GM21528 (cell line): ENCODE measurements at regions not wholly inside any gene's neighbourhood (a gene's known extent, or its start where the extent isn't known, plus 50 kb on each side); places are given as distances from the start of the nearest gene placed in this dataset.

Experiments used
- ATAC-seq: cut with Tn5 transposase; IDR thresholded peaks from one replicate; pipeline ENCODE4 v1.9.1; 2021; ENCODE audit warnings: mild to moderate bottlenecking, moderate library complexity; ENCODE audit not compliant: unreplicated experiment, low FRiP score

- no peak for ATAC-seq
These were observed 178.2 kb upstream of the CRY1 start for GRCh38 chr12:107271523-107271922.

- no peak for ATAC-seq
These were observed 182.2 kb upstream of the CRY1 start for GRCh38 chr12:107275530-107275929.

GRCh38 chr12:107277855-107278254 is 184.5 kb upstream of the CRY1 start:
- no peak for ATAC-seq

DNA sequence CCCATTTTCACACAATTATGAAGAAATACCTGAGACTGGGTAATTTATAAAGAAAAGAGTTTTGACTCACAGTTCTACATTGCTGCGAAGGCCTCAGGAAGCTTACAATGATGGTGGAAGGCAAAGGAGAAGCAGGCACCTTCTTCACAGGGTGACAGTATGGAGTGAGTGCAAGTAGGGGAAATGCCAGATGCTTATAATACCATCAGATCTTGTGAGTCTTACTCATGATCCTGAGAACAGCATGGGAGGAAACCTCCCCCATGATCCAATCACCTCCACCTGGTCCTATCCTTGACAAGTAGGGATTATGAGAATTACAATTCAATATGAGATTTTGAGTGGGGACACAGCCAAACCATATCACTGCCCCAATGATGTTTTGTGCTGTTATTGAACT is 189.3 kb upstream of the CRY1 start:
- ATAC-seq: no peak

DNA sequence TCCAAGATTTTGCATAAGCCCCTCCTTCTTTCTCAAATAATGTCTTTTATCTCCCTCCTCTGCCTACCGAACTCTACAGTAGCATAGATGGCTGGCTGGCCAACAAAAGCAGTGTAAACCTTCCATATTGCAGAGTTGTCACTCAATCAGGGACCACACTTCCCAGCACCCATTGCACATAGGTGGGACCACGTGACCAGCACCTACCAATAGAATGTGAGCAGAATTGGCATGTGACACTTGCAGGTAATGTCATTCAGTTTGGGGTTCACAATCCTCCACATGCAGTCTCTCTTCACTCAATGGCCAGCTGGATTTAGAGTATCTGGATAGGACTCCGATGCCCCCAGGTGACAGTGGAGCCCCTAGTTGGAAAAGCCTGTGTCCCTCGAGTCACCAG is 190.3 kb upstream of the CRY1 start:
- ATAC-seq: no peak

- no peak for ATAC-seq
These were observed 191.3 kb upstream of the CRY1 start for GRCh38 chr12:107284692-107285091.

DNA sequence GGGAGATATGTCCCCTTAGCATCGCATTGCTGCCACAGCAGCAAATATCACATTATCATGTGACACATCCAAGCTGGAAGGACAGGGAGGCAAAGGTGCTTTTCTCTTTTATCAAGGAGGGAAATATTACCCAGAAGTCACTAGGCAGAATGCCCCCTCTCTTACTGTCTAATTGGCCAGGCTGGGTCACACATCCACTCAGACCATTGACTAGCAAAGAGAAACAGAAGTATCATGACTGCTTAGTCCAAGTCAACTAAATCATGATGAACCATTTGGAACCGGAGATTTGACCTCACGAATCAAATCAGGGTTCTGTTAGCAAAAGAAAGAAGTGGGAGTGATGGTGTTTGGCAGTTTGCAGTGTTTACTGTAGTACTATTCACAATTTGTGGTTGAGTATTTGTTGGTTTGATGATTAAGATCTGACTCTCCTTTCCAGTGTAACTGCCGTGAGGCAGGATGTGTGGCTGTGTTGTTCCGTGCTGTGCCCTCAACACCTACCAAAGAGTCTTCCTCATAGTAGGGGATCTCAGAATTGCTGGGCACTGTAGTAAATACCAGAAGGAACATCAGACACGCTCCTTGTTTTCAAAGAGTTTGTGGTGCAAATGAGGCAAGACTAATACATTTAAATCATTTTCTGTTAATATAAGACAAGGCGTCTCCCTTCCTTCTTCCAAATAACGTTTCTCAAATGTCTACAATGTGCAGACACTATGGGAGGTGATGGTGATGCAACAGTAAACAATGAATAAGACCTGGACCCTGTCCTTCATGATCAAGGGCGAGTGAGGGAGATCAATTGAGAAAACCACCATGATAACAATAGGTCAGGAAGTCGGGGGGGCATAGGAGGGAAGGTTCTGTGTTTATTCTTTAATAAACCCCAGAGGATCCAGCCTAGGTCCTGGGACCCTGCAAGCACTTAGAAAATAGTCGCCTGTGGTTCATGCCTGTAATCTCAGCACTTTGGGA is 194.4 kb upstream of the CRY1 start:
- ATAC-seq: no peak

- ATAC-seq: no peak
These were observed 195.2 kb upstream of the CRY1 start for GRCh38 chr12:107288414-107289127.

DNA sequence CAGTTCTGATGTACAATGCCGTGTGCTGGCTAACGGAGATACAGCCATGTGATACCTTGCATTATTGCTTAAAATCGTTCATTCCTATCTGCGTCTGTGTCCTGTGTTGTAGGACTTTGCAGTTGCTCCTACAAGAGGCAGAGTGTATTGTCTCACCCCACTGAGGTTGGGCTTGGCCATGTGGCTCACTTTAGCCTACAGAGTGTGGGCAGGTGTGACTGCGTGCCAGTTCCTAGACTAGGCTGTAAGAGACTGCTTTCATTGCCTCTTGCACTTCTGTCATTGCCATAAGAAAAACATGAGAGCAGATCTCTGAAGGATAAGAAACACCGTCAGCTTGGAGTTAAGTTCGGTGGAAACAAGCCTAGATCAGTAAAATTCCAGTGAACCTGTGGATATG is 197.7 kb upstream of the CRY1 start:
- ATAC-seq: no peak

- ATAC-seq: no peak
These were observed 203.3 kb upstream of the CRY1 start for GRCh38 chr12:107296681-107297089.

DNA sequence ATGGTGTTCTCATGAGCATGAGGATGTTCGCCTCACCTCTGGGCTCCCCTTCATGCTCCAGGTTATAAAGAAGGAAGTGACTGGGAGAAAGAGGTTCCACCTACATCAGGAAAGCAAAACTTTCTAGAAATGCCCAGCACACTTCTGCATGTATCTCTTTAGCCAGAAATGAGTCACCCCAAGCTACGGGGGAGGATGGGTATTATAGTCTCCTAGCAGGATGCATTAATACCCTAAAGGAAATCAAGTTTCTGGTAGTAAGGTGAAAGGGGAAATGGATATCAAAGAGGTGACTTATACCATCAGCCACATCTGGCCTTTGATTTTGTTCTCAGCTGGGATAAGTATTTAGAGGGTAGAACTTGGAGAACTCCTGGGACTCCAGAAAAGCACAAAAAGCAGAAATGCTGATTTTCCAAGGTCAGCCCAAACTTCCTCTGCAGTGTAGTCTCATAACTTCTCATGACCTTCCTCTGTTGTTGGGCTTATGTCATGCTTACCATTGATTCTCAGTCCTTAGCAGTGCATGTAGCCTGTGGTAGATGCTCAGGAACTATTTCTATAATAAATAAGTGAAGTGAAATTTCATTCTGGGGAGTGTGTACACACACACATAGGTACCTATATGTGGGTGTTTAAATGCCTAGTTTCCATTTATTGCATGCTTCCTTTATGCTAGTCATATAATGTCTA is 209.4 kb upstream of the CRY1 start:
- no peak for ATAC-seq

DNA sequence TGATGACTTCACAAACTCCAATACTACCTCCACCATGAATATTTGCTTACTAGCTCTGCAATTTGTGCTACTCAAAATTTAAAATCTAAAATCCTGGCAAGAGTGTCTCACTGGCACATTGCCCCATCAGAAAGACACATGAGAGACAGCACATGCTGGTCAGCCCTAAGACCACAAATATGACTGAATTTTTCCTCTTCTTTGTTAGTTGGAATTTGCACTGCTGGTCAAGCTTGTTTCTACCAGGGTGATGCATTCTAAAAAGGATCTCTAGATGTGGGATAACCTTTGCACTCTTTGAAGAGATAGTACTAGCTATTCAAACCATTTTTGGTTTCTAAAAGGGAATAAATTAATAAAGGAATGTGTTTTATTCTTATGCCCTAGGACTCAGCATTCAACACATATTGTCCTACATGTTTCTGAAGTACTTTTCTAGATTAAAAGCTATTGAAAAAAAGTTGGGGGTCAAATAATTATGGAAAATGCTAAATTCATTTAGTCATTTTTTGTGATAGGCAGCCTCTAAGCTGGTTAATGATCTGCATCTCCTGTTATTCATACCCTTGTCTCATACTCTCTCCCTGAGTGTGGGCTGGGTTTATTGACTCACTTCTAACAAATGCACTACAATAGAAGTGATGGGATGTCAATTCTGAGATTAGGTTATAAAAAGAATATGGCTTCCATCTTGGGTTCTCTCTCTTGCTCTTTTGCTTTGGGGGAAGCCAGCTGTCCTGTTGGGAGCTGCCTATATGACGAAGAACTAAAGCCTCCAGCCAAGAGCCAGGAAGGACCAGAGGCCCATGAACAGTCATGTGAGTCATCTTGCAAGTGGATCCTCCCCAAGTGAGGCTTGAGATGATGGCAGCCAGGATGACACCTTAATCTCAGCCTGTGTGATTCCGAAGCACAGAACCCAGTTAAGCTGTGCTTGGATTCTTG is 211.5 kb upstream of the CRY1 start:
- ATAC-seq: no peak

DNA sequence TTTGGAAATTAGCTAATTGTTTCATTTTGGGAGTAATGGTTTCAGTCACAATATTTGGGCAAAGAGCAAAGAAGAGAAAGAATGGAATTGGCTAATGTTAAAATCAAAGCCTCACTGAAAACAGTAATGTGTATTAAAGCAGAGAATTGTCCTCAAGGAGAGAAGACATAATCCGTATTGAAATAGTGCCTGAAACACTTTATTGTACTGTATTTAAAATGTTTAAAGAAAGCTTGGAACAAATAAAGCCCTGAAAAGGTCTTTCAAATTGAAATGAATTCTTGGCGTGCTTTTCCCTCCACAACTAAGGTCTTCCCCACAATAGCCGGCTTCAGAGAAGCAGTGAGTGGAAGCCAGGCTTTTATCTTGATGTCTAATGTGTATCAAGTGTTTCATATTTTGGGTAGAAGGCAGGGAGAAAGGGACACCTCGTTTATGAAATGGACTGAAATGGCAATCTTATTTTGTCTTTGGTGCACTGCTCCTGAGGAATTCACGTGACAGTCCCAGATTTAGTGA is 212.9 kb upstream of the CRY1 start:
- ATAC-seq: no peak

GRCh38 chr12:107308310-107308709 is 215.0 kb upstream of the CRY1 start:
- ATAC-seq: no peak

- no peak for ATAC-seq
These were observed 215.7 kb upstream of the CRY1 start for GRCh38 chr12:107309020-107309419.

DNA sequence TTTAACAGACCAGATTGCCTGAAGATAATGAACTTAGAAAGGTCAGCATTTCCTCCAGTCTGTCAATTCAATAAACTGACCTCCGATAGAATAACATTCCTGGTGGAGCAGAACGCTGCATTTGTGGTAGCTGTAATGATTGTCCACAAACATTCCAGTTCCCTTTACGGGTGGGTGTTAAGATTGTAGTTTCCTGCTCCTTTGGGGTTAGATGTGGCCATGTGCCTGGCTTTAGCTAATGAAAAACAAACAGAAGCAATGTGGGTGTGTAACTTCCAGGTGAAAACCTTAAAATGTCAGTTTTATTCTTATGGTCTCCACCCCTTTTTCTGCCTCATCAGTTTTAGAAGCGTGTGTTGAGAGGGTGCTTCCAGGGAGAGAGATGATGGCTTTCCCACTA is 217.3 kb upstream of the CRY1 start:
- ATAC-seq: no peak

DNA sequence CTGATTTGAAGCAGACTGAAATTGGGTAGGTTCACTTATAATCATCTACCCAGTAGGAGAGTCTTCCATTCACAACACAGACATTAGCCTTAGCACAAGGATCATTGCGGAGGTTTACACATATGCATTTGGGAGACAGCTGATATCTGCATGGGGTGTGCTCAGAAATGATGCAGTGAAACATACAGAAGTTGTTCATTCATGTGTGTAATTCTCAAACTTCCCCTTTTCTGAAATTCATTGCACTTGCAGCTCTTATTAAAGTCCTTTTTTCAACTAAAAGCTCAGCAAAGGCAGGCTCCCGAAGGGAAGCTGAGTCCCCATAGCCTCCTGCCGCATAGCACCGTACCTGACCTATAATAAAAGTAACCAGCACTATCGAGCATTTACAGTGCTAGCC is 218.3 kb upstream of the CRY1 start:
- no peak for ATAC-seq

- ATAC-seq: no peak
These were observed 224.6 kb upstream of the CRY1 start for GRCh38 chr12:107317751-107318555.

DNA sequence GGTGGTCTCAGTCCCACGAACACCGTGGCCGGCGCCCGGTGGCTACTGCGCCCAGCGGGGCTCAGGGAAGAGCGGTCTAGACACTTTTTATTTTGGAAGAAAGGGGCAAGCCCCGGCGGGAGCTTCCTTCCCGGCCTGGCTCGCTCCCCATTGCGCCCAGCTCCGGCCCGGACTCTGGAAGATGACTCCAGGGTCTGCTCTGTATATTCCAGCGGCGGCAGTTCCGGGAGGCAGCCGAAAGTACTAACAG is 225.1 kb upstream of the CRY1 start:
- ATAC-seq: no peak
